ENCODE measurements at regions not wholly inside any gene's neighbourhood (a gene's known extent, or its start where the extent isn't known, plus 50 kb on each side); places are given as distances from the start of the nearest gene placed in this dataset.

- DNase-seq = no peak
- Histone ChIP-seq H4K20me1 (ENCODE audit: insufficient read depth) (no peaks in the 10 kb centered on the region), H3K79me2 (ENCODE audit: low read depth) (no peaks in the 10 kb centered on the region), H3K4me2 (no peak overlapping the region), H3K27ac (no peak overlapping the region), H3K27me3 (ENCODE audit: insufficient read depth, low read depth) (no peaks in the 10 kb centered on the region), H2AFZ (no peak overlapping the region), H3K4me1 (replicated peaks; ENCODE audit: insufficient read depth) (no peaks in the 10 kb centered on the region), H3F3A (ENCODE audit: insufficient read depth, low read depth) (no peaks in the 10 kb centered on the region), H3K36me3 (ENCODE audit: low read depth) (no peaks in the 10 kb centered on the region), H3K4me3 (no peak overlapping the region), H3K9me2 (ENCODE audit: insufficient read depth) (no peaks in the 10 kb centered on the region), H3K9me3 (ENCODE audit: insufficient read depth, low read depth) (no peaks in the 10 kb centered on the region)
- TF ChIP-seq EZH2 (IDR thresholded peaks at IDR 0.05; ENCODE audit: low read depth) (no peak), CTCF (conservative IDR thresholded peaks at IDR 0.05) (no peak)
- intact Hi-C loops (cut with micrococcal nuclease; ENCODE audit: unreplicated experiment) = loop anchor here (10.0 kb wide), 1 partner anchor 1030 kb away; no protein-coding TSS in a partner anchor
- POLR2A ChIA-PET (ENCODE audit: unreplicated experiment) = no interaction called here
- CTCF ChIA-PET = no interaction called here
- BruUV-seq (replicated peaks) = no TSS peak
Observed at GRCh38 chr4:25984796-25985195, 70.8 kb downstream of the SMIM20 start.

- no peaks in the 10 kb centered on the region for H4K20me1 ChIP-seq (ENCODE audit: insufficient read depth)
- no peak overlapping the region for H3K4me3 ChIP-seq
- no peaks in the 10 kb centered on the region for H3K9me2 ChIP-seq (ENCODE audit: insufficient read depth)
- no peaks in the 10 kb centered on the region for H3K9me3 ChIP-seq (ENCODE audit: insufficient read depth, low read depth)
- no peaks in the 10 kb centered on the region for H3F3A ChIP-seq (ENCODE audit: insufficient read depth, low read depth)
- H2AFZ ChIP-seq = no peak overlapping the region
- ChIA-PET CTCF (no interaction called here), POLR2A (ENCODE audit: unreplicated experiment) (no interaction called here)
- no peaks in the 10 kb centered on the region for H3K36me3 ChIP-seq (ENCODE audit: low read depth)
- DNase-seq = no peak
- H3K27ac ChIP-seq = no peak overlapping the region
- no TSS peak for BruUV-seq (replicated peaks)
- no peak for TF ChIP-seq EZH2 (IDR thresholded peaks at IDR 0.05; ENCODE audit: low read depth)
- no peak for TF ChIP-seq CTCF (conservative IDR thresholded peaks at IDR 0.05)
- H3K4me1 ChIP-seq (replicated peaks; ENCODE audit: insufficient read depth) = no peaks in the 10 kb centered on the region
- no peaks in the 10 kb centered on the region for H3K79me2 ChIP-seq (ENCODE audit: low read depth)
- intact Hi-C loops (cut with micrococcal nuclease; ENCODE audit: unreplicated experiment) = loop anchor here (10.0 kb wide), 1 partner anchor 1028 kb away; no protein-coding TSS in a partner anchor
- no peak overlapping the region for H3K4me2 ChIP-seq
- H3K27me3 ChIP-seq (ENCODE audit: insufficient read depth, low read depth) = no peaks in the 10 kb centered on the region
Observed at GRCh38 chr4:25986807-25987206, 72.8 kb downstream of the SMIM20 start.

- H3K4me2 ChIP-seq = no peak overlapping the region
- H3K79me2 ChIP-seq (ENCODE audit: low read depth) = no peaks in the 10 kb centered on the region
- DNase-seq = no peak
- H3K36me3 ChIP-seq (ENCODE audit: low read depth) = no peaks in the 10 kb centered on the region
- no peaks in the 10 kb centered on the region for H4K20me1 ChIP-seq (ENCODE audit: insufficient read depth)
- H3K4me1 ChIP-seq (replicated peaks; ENCODE audit: insufficient read depth) = no peaks in the 10 kb centered on the region
- BruUV-seq (replicated peaks) = no TSS peak
- no peak overlapping the region for H3K27ac ChIP-seq
- no peaks in the 10 kb centered on the region for H3K9me3 ChIP-seq (ENCODE audit: insufficient read depth, low read depth)
- H2AFZ ChIP-seq = no peak overlapping the region
- ChIA-PET CTCF (no interaction called here), POLR2A (ENCODE audit: unreplicated experiment) (interaction anchor here (0.6 kb wide), 1 partner anchor 9 kb away, joined by 9 read pairs; no protein-coding TSS in a partner anchor)
- no peak overlapping the region for H3K4me3 ChIP-seq
- H3F3A ChIP-seq (ENCODE audit: insufficient read depth, low read depth) = no peaks in the 10 kb centered on the region
- intact Hi-C loops (cut with micrococcal nuclease; ENCODE audit: unreplicated experiment) = no loop called here
- no peaks in the 10 kb centered on the region for H3K27me3 ChIP-seq (ENCODE audit: insufficient read depth, low read depth)
- H3K9me2 ChIP-seq (ENCODE audit: insufficient read depth) = no peaks in the 10 kb centered on the region
- no peak for TF ChIP-seq CTCF (conservative IDR thresholded peaks at IDR 0.05)
- TF ChIP-seq EZH2 (IDR thresholded peaks at IDR 0.05; ENCODE audit: low read depth) = no peak
Observed at GRCh38 chr4:25991340-25991739, 77.3 kb downstream of the SMIM20 start.

All from PC-9 (cell line).